ENCODE measurements at regions not wholly inside any gene's neighbourhood (a gene's known extent, or its start where the extent isn't known, plus 50 kb on each side); places are given as distances from the start of the nearest gene placed in this dataset.

DNA sequence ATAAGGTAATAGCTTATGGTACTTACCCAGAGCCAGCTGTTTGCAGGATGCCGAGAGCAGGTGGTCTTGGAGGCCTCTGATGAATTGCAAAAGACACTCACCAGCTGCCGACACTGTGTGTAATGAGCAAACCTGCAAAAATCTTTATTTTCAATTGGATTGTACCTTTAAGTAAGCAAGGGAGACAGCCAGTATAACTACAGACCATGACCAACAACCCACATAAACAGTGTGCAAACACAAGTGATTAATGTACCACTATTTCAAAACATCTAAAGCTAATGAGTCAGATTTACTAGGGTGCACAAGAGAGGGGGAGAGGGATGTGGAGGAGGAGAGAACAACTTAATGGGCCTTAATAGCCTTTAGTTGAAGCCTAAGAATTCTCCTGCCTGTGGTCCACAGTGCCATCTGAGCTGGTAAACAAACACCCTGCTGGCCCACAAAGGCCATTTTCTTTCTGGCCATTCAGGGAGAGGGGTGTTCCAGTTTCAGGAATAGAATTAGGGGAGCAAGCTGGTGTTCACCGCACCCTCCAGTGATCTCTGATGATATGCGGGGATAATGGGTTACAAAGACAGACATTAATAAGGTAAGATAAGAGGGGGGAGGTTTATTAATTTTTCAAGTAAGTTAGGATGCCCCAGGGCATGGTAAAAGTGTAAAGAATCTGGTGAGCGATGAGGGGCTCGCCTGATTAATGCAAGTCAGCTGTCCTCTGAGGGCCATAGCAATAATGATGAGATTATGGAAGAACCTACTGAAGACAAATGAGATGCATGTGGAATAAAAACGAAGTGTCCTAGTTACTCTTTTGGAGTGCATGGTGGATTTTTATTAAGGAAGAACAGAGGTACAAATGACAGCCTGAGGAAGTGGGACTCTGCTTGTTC lies 196.4 kb downstream of the HRH4 start:
- H3K27me3 ChIP-seq: no peaks in the 10 kb centered on the region
- peaks cover 14% of the 10 kb centered on the region for H3K4me1 ChIP-seq
- H3K9me3 ChIP-seq: no peaks in the 10 kb centered on the region
- no peak for DNase-seq (ENCODE audit: low spot score in 2 of 2)
- TF ChIP-seq EP300 (IDR thresholded peaks at IDR 0.05): no peak
- no peaks in the 10 kb centered on the region for H3K36me3 ChIP-seq
- no peak overlapping the region for H3K4me3 ChIP-seq
- H3K27ac ChIP-seq: no peak overlapping the region
- 84% methylated on average over 7 of the region's 7 CpGs for WGBS

DNA sequence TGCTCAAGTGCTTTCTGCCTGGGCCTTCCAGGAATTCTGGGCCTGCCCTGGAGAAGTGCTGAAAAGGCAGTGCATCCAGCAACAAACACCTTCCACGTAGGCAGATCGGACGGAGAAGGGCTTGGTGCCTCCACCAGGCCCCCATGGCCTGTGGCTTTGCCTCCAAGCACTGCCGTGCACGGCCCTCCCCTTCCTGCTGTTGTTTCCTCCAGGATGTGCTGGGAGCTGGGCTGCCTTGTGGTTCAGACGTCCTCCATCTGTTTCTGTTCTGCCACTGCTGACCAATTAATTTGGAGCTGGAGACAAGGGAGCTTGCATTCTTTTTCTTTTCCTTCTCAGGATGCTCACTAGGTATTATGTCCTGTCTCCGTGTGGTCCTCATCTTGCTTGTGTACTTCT lies 197.0 kb downstream of the HRH4 start:
- no peak overlapping the region for H3K27ac ChIP-seq
- H3K4me1 ChIP-seq: peaks cover 14% of the 10 kb centered on the region
- no peak for DNase-seq (ENCODE audit: low spot score in 2 of 2)
- no peaks in the 10 kb centered on the region for H3K9me3 ChIP-seq
- TF ChIP-seq EP300 (IDR thresholded peaks at IDR 0.05) (no peak), POLR2AphosphoS5 (IDR thresholded peaks at IDR 0.05) (no peak), POLR2A (IDR thresholded peaks at IDR 0.05) (no peak)
- TF ChIP-seq, protein P1, sequence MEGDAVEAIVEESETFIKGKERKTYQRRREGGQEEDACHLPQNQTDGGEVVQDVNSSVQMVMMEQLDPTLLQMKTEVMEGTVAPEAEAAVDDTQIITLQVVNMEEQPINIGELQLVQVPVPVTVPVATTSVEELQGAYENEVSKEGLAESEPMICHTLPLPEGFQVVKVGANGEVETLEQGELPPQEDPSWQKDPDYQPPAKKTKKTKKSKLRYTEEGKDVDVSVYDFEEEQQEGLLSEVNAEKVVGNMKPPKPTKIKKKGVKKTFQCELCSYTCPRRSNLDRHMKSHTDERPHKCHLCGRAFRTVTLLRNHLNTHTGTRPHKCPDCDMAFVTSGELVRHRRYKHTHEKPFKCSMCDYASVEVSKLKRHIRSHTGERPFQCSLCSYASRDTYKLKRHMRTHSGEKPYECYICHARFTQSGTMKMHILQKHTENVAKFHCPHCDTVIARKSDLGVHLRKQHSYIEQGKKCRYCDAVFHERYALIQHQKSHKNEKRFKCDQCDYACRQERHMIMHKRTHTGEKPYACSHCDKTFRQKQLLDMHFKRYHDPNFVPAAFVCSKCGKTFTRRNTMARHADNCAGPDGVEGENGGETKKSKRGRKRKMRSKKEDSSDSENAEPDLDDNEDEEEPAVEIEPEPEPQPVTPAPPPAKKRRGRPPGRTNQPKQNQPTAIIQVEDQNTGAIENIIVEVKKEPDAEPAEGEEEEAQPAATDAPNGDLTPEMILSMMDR (IDR thresholded peaks at IDR 0.05): no peak
- 41% methylated on average over 7 of the region's 7 CpGs for whole genome bisulfite sequencing
- H3K27me3 ChIP-seq: no peaks in the 10 kb centered on the region
- no peak overlapping the region for H3K4me3 ChIP-seq
- H3K36me3 ChIP-seq: no peaks in the 10 kb centered on the region

DNA sequence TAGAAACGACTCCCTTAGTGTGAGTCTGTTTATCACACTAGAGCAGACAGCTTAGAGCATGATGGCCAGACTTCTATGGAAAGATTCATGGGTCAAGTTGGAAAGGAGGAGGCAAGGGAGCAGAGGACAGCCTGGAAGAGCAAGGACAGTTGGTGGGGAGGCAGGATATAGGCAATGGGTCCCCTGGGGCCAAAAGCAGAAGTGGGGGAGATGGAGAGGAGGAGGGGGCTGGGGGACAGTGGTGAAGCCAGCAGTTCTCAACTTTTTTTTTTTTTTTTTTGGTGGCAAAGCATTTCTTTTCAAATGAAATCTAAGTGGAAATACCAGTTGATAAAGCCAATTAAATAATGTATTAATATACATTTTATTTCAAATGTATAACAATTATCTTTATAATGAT lies 197.9 kb downstream of the HRH4 start:
- Histone ChIP-seq H3K27ac (no peak overlapping the region), H3K4me3 (no peak overlapping the region), H3K36me3 (no peaks in the 10 kb centered on the region), H3K9me3 (no peaks in the 10 kb centered on the region), H3K4me1 (peaks cover 14% of the 10 kb centered on the region), H3K27me3 (no peaks in the 10 kb centered on the region)
- DNase-seq (ENCODE audit: low spot score in 2 of 2): no peak
- WGBS: 67% methylated on average over 1 of the region's 1 CpG
- TF ChIP-seq POLR2A (IDR thresholded peaks at IDR 0.05) (no peak), EP300 (IDR thresholded peaks at IDR 0.05) (no peak), POLR2AphosphoS5 (IDR thresholded peaks at IDR 0.05) (no peak)
- TF ChIP-seq, protein P1 (IDR thresholded peaks at IDR 0.05): no peak

GRCh38 chr18:24659827-24660720 lies 199.6 kb downstream of the HRH4 start:
- DNase-seq (ENCODE audit: low spot score in 2 of 2): peak in 1 of 2 donors; percentile 64
- Histone ChIP-seq H3K4me3 (peak overlapping the region; percentile 47), H3K27ac (peak overlapping the region; percentile 67)

DNA sequence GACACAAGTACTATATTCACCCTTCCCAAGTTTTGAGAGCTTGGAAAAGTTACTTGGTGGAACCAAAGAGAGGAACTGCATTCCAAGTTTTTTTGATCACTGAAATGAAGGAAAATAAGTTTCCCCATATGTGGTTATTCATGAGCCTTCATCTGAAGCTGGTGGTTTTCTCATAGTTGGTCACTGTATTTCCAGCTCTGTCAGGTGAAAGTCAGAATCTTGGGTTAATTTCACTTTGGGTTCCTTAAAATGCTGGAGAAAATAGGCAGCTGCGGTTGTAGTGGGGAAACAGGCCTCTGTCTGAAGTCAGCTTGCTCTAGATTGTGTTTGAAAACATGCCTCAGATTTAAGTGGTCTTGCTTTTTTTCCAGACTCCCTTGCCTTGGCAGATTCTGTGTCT lies 200.5 kb downstream of the HRH4 start:
- 39% methylated on average over 1 of the region's 1 CpG for whole genome bisulfite sequencing
- TF ChIP-seq, protein P1 (IDR thresholded peaks at IDR 0.05): no peak
- no peak for TF ChIP-seq POLR2A (IDR thresholded peaks at IDR 0.05)
- no peak for TF ChIP-seq EP300 (IDR thresholded peaks at IDR 0.05)
- TF ChIP-seq POLR2AphosphoS5 (IDR thresholded peaks at IDR 0.05): no peak
- Histone ChIP-seq H3K4me3 (peak overlapping the region; percentile 47), H3K4me1 (peaks cover 14% of the 10 kb centered on the region), H3K27ac (no peak overlapping the region), H3K9me3 (no peaks in the 10 kb centered on the region), H3K36me3 (no peaks in the 10 kb centered on the region), H3K27me3 (no peaks in the 10 kb centered on the region)
- DNase-seq (ENCODE audit: low spot score in 2 of 2): no peak

More at GRCh38 chr18:24659827-24660720, 199.6 kb downstream of the HRH4 start:
- no peaks in the 10 kb centered on the region for H3K9me3 ChIP-seq
- TF ChIP-seq EP300 (IDR thresholded peaks at IDR 0.05) (no peak), POLR2AphosphoS5 (IDR thresholded peaks at IDR 0.05) (no peak), POLR2A (IDR thresholded peaks at IDR 0.05) (no peak)
- TF ChIP-seq, protein P1 (IDR thresholded peaks at IDR 0.05): no peak
- H3K4me1 ChIP-seq: peaks cover 14% of the 10 kb centered on the region
- H3K36me3 ChIP-seq: no peaks in the 10 kb centered on the region
- H3K27me3 ChIP-seq: no peaks in the 10 kb centered on the region
- 20% methylated on average over 21 of the region's 21 CpGs for WGBS

Measured in suprapubic skin (tissue), 4 donors.